Muscle of back (tissue), 3 donors: ENCODE measurements at regions not wholly inside any gene's neighbourhood (a gene's known extent, or its start where the extent isn't known, plus 50 kb on each side); places are given as distances from the start of the nearest gene placed in this dataset.

Experiments used
- DNase-seq, 3 donors: peaks; one replicate each; pipeline versions ENCODE4 v3.0.0 to v3.0.0-alpha.2; 2013

- no peak for DNase-seq
Observed at GRCh38 chr11:19560156-19560555, 152.5 kb upstream of the NAV2 start.

GRCh38 chr11:19559746-19560145, 152.9 kb upstream of the NAV2 start:
- no peak for DNase-seq

GRCh38 chr11:19558189-19558986, 154.2 kb upstream of the NAV2 start:
- DNase-seq = no peak

- DNase-seq = peak; percentile 56 to 73 (median 62)
Observed at GRCh38 chr11:19557720-19558140, 154.9 kb upstream of the NAV2 start.

- no peak for DNase-seq
Observed at GRCh38 chr11:19557185-19557584, 155.5 kb upstream of the NAV2 start.

GRCh38 chr11:19555266-19555665, 157.4 kb upstream of the NAV2 start:
- no peak for DNase-seq

- DNase-seq = peak; percentile 68 to 83 (median 76)
Observed at GRCh38 chr11:19553683-19554333, 158.8 kb upstream of the NAV2 start.

- no peak for DNase-seq
Observed at GRCh38 chr11:19552656-19553260, 159.9 kb upstream of the NAV2 start.

GRCh38 chr11:19552161-19552560, 160.5 kb upstream of the NAV2 start:
- DNase-seq = no peak

- no peak for DNase-seq
Observed at GRCh38 chr11:19551457-19551856, 161.2 kb upstream of the NAV2 start.

- no peak for DNase-seq
Observed at GRCh38 chr11:19547044-19547443, 165.6 kb upstream of the NAV2 start.

GRCh38 chr11:19546325-19546724, 166.3 kb upstream of the NAV2 start:
- no peak for DNase-seq

GRCh38 chr11:19541521-19542049, 171.1 kb upstream of the NAV2 start:
- DNase-seq = no peak

GRCh38 chr11:19539861-19540260, 172.8 kb upstream of the NAV2 start:
- no peak for DNase-seq

- no peak for DNase-seq
Observed at GRCh38 chr11:19537803-19538453, 174.7 kb upstream of the NAV2 start.

- peak in 1 of 3 donors; percentile 22 for DNase-seq
Observed at GRCh38 chr11:19536131-19536530, 176.5 kb upstream of the NAV2 start.

- no peak for DNase-seq
Observed at GRCh38 chr11:19530505-19530904, 182.1 kb upstream of the NAV2 start.

GRCh38 chr11:19526119-19526518, 186.5 kb upstream of the NAV2 start:
- DNase-seq = no peak

GRCh38 chr11:19525714-19526113, 186.9 kb upstream of the NAV2 start:
- no peak for DNase-seq

- no peak for DNase-seq
Observed at GRCh38 chr11:19525276-19525675, 187.4 kb upstream of the NAV2 start.

GRCh38 chr11:19524171-19524671, 188.4 kb upstream of the NAV2 start:
- DNase-seq = peak in 1 of 3 donors; percentile 15

GRCh38 chr11:19520681-19521080, 192.0 kb upstream of the NAV2 start:
- no peak for DNase-seq
